Sigmoid colon (tissue), 6 donors: ENCODE measurements at regions not wholly inside any gene's neighbourhood (a gene's known extent, or its start where the extent isn't known, plus 50 kb on each side); places are given as distances from the start of the nearest gene placed in this dataset.
A peak's percentile ranks its signal among the peaks of the same experiment; 100 is the strongest.

ENCODE experiments used
- DNase-seq: peaks from one replicate; pipeline ENCODE4 v3.0.0-alpha.2; 2019
- H3K27ac ChIP-seq, 4 donors: fragments of 200-600 bp; sonication (generic); one replicate each; pipeline ENCODE4 v1.5.1; 2016 to 2019; ENCODE audit warnings: mild to moderate bottlenecking in 1 of 4
- H3K27me3 ChIP-seq, 3 donors: fragments of 200-600 bp; sonication (generic); one replicate each; pipeline ENCODE4 v1.5.1; 2019; ENCODE audit warnings: mild to moderate bottlenecking in 1 of 3
- H3K36me3 ChIP-seq, 4 donors: fragments of 200-600 bp; sonication (generic); one replicate each; pipeline ENCODE4 v1.5.1; 2016 to 2019
- H3K4me1 ChIP-seq, 4 donors: fragments of 200-600 bp; sonication (generic); one replicate each; pipeline ENCODE4 v1.5.1; 2017 to 2019
- H3K4me3 ChIP-seq, 4 donors: fragments of 200-600 bp; sonication (generic); one replicate each; pipeline ENCODE4 v1.5.1; 2017 to 2019; ENCODE audit warnings: mild to moderate bottlenecking in 2 of 4, moderate library complexity in 1 of 4
- H3K9me3 ChIP-seq, 4 donors: fragments of 200-600 bp in 3 of 4; sonication (generic) in 3 of 4; one replicate each; pipeline versions ENCODE4 v1.5.1 to v1.6.1; 2013 to 2019
- CTCF ChIP-seq, 4 experiments: fragments of 450-650 bp in 3 of 4; fragments of 200-600 bp in 1 of 4; IDR thresholded peaks; one replicate each; pipeline ENCODE4 v1.5.1; 2016 to 2019; ENCODE audit warnings: antibody characterized with exemption in 4 of 4, mild to moderate bottlenecking in 3 of 4, moderate library complexity in 2 of 4
- EP300 ChIP-seq, 4 donors: sonication (generic); formaldehyde crosslinking; IDR thresholded peaks; one replicate each; pipeline ENCODE4 v1.6.1; 2017; ENCODE audit warnings: antibody characterized with exemption in 4 of 4
- POLR2A ChIP-seq, 2 donors: fragments of 450-650 bp; IDR thresholded peaks; one replicate each; pipeline ENCODE4 v1.6.1; 2016; ENCODE audit warnings: antibody characterized with exemption in 2 of 2, mild to moderate bottlenecking in 2 of 2, moderate library complexity in 2 of 2
- POLR2AphosphoS5 ChIP-seq, 4 donors: sonication (generic); formaldehyde crosslinking; IDR thresholded peaks; one replicate each; pipeline ENCODE4 v1.6.1; 2017; ENCODE audit warnings: antibody characterized with exemption in 4 of 4
- WGBS, 2 donors: extraction: QIAGEN DNeasy Blood & Tissue Kit; methylation state at CpG; one replicate each; pipeline ENCODE4 v1.1.7; 2013; 5-methylcytosine and 5-hydroxymethylcytosine counted together
- intact Hi-C: fragments of 100-400 bp; cut with DNase I; formaldehyde crosslinking; loops from one replicate; pipeline ENCODE4 v1.15.1; 2023
- donor health status: healthy with polysubstance abuse.
- donor health status: healthy.

- Histone ChIP-seq H3K27ac (no peak overlapping the region), H3K4me1 (no peaks in the 10 kb centered on the region), H3K36me3 (no peaks in the 10 kb centered on the region), H3K9me3 (no peaks in the 10 kb centered on the region), H3K27me3 (no peaks in the 10 kb centered on the region), H3K4me3 (no peak overlapping the region)
- intact Hi-C loops: no loop called here
- 72 to 78% methylated on average over 1 of the region's 1 CpG for WGBS, 2 donors
- no peak for DNase-seq
- TF ChIP-seq POLR2A (IDR thresholded peaks at IDR 0.05) (no peak), POLR2AphosphoS5 (IDR thresholded peaks at IDR 0.05) (no peak), EP300 (IDR thresholded peaks at IDR 0.05) (no peak), CTCF (IDR thresholded peaks at IDR 0.05) (no peak)
These were observed 1121.7 kb upstream of the PRMT6 start for GRCh38 chr1:105934806-105935205.

GRCh38 chr1:105964879-105965278 lies 1091.6 kb upstream of the PRMT6 start:
- H3K9me3 ChIP-seq: no peaks in the 10 kb centered on the region
- intact Hi-C loops: no loop called here
- H3K4me3 ChIP-seq: no peak overlapping the region
- DNase-seq: no peak
- H3K36me3 ChIP-seq: no peaks in the 10 kb centered on the region
- H3K27ac ChIP-seq: no peak overlapping the region
- no peaks in the 10 kb centered on the region for H3K4me1 ChIP-seq
- H3K27me3 ChIP-seq: no peaks in the 10 kb centered on the region
- WGBS, 2 donors: 81 to 88% methylated on average over 4 of the region's 4 CpGs
- TF ChIP-seq CTCF (IDR thresholded peaks at IDR 0.05): no peak
- no peak for TF ChIP-seq POLR2AphosphoS5 (IDR thresholded peaks at IDR 0.05)
- no peak for TF ChIP-seq POLR2A (IDR thresholded peaks at IDR 0.05)
- TF ChIP-seq EP300 (IDR thresholded peaks at IDR 0.05): no peak

GRCh38 chr1:105997516-105997915 lies 1059.0 kb upstream of the PRMT6 start:
- Histone ChIP-seq H3K9me3 (no peaks in the 10 kb centered on the region), H3K27me3 (no peaks in the 10 kb centered on the region), H3K27ac (no peak overlapping the region), H3K4me1 (no peaks in the 10 kb centered on the region), H3K4me3 (no peak overlapping the region), H3K36me3 (no peaks in the 10 kb centered on the region)
- 90 to 91% methylated on average over 6 of the region's 6 CpGs for WGBS, 2 donors
- DNase-seq: no peak
- TF ChIP-seq POLR2A (IDR thresholded peaks at IDR 0.05): no peak
- TF ChIP-seq CTCF (IDR thresholded peaks at IDR 0.05): no peak
- no peak for TF ChIP-seq EP300 (IDR thresholded peaks at IDR 0.05)
- no peak for TF ChIP-seq POLR2AphosphoS5 (IDR thresholded peaks at IDR 0.05)
- intact Hi-C loops: no loop called here

- H3K4me1 ChIP-seq: no peaks in the 10 kb centered on the region
- intact Hi-C loops: no loop called here
- no peak overlapping the region for H3K4me3 ChIP-seq
- no peaks in the 10 kb centered on the region for H3K36me3 ChIP-seq
- WGBS, 2 donors: 39 to 42% methylated on average over 2 of the region's 2 CpGs
- no peak overlapping the region for H3K27ac ChIP-seq
- H3K9me3 ChIP-seq: no peaks in the 10 kb centered on the region
- DNase-seq: no peak
- H3K27me3 ChIP-seq: no peaks in the 10 kb centered on the region
- TF ChIP-seq POLR2A (IDR thresholded peaks at IDR 0.05) (no peak), POLR2AphosphoS5 (IDR thresholded peaks at IDR 0.05) (no peak), EP300 (IDR thresholded peaks at IDR 0.05) (no peak), CTCF (IDR thresholded peaks at IDR 0.05) (peak in 2 of 4 experiments; percentile 10 to 25)
These were observed 1034.1 kb upstream of the PRMT6 start for GRCh38 chr1:106022312-106022902.

GRCh38 chr1:106027871-106028270 lies 1028.6 kb upstream of the PRMT6 start:
- 90 to 91% methylated on average over 2 of the region's 2 CpGs for WGBS, 2 donors
- DNase-seq: no peak

More at GRCh38 chr1:106027871-106028270, 1028.6 kb upstream of the PRMT6 start:
- no peaks in the 10 kb centered on the region for H3K4me1 ChIP-seq
- no peaks in the 10 kb centered on the region for H3K36me3 ChIP-seq
- TF ChIP-seq POLR2AphosphoS5 (IDR thresholded peaks at IDR 0.05) (no peak), EP300 (IDR thresholded peaks at IDR 0.05) (no peak), POLR2A (IDR thresholded peaks at IDR 0.05) (no peak), CTCF (IDR thresholded peaks at IDR 0.05) (no peak)
- intact Hi-C loops: no loop called here
- H3K4me3 ChIP-seq: no peak overlapping the region
- H3K27me3 ChIP-seq: no peaks in the 10 kb centered on the region
- H3K27ac ChIP-seq: no peak overlapping the region
- H3K9me3 ChIP-seq: no peaks in the 10 kb centered on the region
